MM.1S (cell line): ENCODE measurements at regions not wholly inside any gene's neighbourhood (a gene's known extent, or its start where the extent isn't known, plus 50 kb on each side); places are given as distances from the start of the nearest gene placed in this dataset.

Experiments used
- DNase-seq: peaks from one replicate; pipeline ENCODE4 v3.0.0-alpha.2; 2015
- H2AFZ ChIP-seq: fragments of 300-600 bp; sonication (generic); 2 replicates; pipeline ENCODE4 v1.6.0; 2016; ENCODE audit warnings: antibody characterized with exemption, low read length
- H3F3A ChIP-seq: fragments of 300-600 bp; sonication (generic); 2 replicates; pipeline ENCODE4 v1.6.1; 2016; ENCODE audit warnings: mild to moderate bottlenecking, antibody characterized with exemption, low read length, moderate library complexity, mixed read lengths; ENCODE audit not compliant: insufficient read depth
- H3K27ac ChIP-seq: fragments of 300-600 bp; sonication (generic); 2 replicates; pipeline ENCODE4 v1.5.1; 2016; ENCODE audit warnings: mild to moderate bottlenecking, low read length
- H3K27me3 ChIP-seq: fragments of 300-600 bp; sonication (generic); replicated peaks from 2 replicates; pipeline ENCODE4 v1.6.0; 2016; ENCODE audit warnings: low read length; ENCODE audit not compliant: insufficient read depth
- H3K36me3 ChIP-seq: fragments of 300-600 bp; sonication (generic); replicated peaks from 2 replicates; pipeline ENCODE4 v1.6.1; 2016; ENCODE audit warnings: mild to moderate bottlenecking, low read length, mixed read lengths; ENCODE audit not compliant: insufficient read depth
- H3K4me1 ChIP-seq: fragments of 300-600 bp; sonication (generic); 2 replicates; pipeline ENCODE4 v1.6.1; 2016; ENCODE audit warnings: low read length, mixed read lengths
- H3K4me2 ChIP-seq: fragments of 300-600 bp; sonication (generic); 2 replicates; pipeline ENCODE4 v1.6.0; 2016; ENCODE audit warnings: low read depth, low read length
- H3K4me3 ChIP-seq: fragments of 300-600 bp; sonication (generic); 2 replicates; pipeline ENCODE4 v1.5.1; 2016; ENCODE audit warnings: low read length, mixed read lengths
- H3K79me2 ChIP-seq: fragments of 300-600 bp; sonication (generic); 2 replicates; pipeline ENCODE4 v1.6.1; 2016; ENCODE audit warnings: mixed run types, low read length, mixed read lengths
- H3K9ac ChIP-seq: fragments of 300-600 bp; sonication (generic); 2 replicates; pipeline ENCODE4 v1.6.1; 2016; ENCODE audit warnings: low read length, mixed read lengths
- H3K9me2 ChIP-seq: fragments of 300-600 bp; sonication (generic); replicated peaks from 2 replicates; pipeline ENCODE4 v1.6.1; 2016; ENCODE audit warnings: mild to moderate bottlenecking, low read length, mixed read lengths; ENCODE audit not compliant: insufficient read depth
- H3K9me3 ChIP-seq: fragments of 300-600 bp; sonication (generic); replicated peaks from 2 replicates; pipeline ENCODE4 v1.6.1; 2016; ENCODE audit warnings: mild to moderate bottlenecking, low read length, mixed read lengths; ENCODE audit not compliant: insufficient read depth
- H4K20me1 ChIP-seq: fragments of 300-600 bp; sonication (generic); 2 replicates; pipeline ENCODE4 v1.6.1; 2016; ENCODE audit warnings: mild to moderate bottlenecking, low read length, moderate library complexity, mixed read lengths; ENCODE audit not compliant: insufficient read depth
- EZH2 ChIP-seq: fragments of 300-600 bp; sonication (generic); optimal IDR thresholded peaks from 2 replicates; pipeline ENCODE3; 2017; ENCODE audit warnings: low read depth, mild to moderate bottlenecking, antibody characterized with exemption, low read length, mixed read lengths
- EZH2phosphoT487 ChIP-seq: fragments of 300-600 bp; sonication (generic); IDR thresholded peaks from 2 replicates; pipeline ENCODE4 v1.6.1; 2018; ENCODE audit warnings: antibody characterized with exemption, low read length
- TF ChIP-seq, protein P1 (sequence below): fragments of 300-600 bp; sonication (generic); IDR thresholded peaks from 2 replicates; pipeline ENCODE4 v1.5.1; 2016; ENCODE audit warnings: antibody characterized with exemption, low read length, mixed read lengths

DNA sequence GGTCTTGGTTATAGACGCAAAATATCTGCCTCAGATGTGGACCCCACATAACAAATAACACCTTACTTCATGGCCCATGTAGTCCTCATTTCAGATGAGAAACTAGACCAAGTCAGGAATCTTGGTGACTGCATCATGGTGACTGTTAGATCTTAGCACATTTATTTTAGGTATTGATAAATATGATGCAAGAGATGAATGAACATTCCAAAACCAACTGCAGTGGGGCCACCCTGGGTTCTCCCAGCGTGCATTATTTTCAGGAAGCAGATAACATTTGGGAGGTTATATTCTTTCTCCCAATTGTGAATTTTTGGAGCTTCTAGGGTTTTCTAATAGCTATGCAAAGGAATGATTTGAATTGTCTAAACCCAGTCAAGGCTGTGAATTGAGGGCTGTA is 55.2 kb upstream of the PTGR2 start:
- no peak overlapping the region for H3K27ac ChIP-seq
- H3K4me1 ChIP-seq = peaks cover 12% of the 10 kb centered on the region; the same call in 1 of the 2 replicates
- TF ChIP-seq EZH2 = no peak
- TF ChIP-seq, protein P1, sequence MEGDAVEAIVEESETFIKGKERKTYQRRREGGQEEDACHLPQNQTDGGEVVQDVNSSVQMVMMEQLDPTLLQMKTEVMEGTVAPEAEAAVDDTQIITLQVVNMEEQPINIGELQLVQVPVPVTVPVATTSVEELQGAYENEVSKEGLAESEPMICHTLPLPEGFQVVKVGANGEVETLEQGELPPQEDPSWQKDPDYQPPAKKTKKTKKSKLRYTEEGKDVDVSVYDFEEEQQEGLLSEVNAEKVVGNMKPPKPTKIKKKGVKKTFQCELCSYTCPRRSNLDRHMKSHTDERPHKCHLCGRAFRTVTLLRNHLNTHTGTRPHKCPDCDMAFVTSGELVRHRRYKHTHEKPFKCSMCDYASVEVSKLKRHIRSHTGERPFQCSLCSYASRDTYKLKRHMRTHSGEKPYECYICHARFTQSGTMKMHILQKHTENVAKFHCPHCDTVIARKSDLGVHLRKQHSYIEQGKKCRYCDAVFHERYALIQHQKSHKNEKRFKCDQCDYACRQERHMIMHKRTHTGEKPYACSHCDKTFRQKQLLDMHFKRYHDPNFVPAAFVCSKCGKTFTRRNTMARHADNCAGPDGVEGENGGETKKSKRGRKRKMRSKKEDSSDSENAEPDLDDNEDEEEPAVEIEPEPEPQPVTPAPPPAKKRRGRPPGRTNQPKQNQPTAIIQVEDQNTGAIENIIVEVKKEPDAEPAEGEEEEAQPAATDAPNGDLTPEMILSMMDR = no peak
- TF ChIP-seq EZH2phosphoT487 = no peak
- H3K36me3 ChIP-seq = no peaks in the 10 kb centered on the region
- H3K9me2 ChIP-seq = no peaks in the 10 kb centered on the region
- H3K9me3 ChIP-seq = no peaks in the 10 kb centered on the region
- no peaks in the 10 kb centered on the region for H3K79me2 ChIP-seq
- no peak overlapping the region for H3K9ac ChIP-seq
- no peak overlapping the region for H3K4me3 ChIP-seq
- no peak for DNase-seq
- H3K4me2 ChIP-seq = no peak overlapping the region
- no peaks in the 10 kb centered on the region for H4K20me1 ChIP-seq
- no peak overlapping the region for H2AFZ ChIP-seq
- no peaks in the 10 kb centered on the region for H3K27me3 ChIP-seq
- H3F3A ChIP-seq = 0 out of 2 replicates have a peak, but pooled peaks cover 3% of the 10 kb centered on the region

DNA sequence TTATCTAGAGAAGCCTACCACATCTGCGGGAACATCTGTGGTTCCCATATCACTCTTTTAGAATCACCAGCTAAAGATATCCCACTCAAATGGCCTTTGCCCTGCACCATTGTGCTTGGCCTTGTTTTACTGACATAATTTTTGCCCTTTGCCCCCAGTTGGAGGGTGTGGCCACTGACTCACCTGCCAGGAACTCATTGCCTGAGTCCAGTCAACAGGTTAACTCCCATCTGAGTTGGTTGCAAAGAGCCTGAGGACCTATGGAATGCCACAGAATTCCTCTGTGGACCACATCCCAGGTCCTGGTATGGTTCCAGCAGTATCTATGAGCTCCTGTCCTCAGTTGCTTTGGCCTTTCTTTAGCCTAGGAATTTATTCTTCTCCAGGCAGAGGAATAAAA is 55.7 kb upstream of the PTGR2 start:
- Histone ChIP-seq H3K4me3 (no peak overlapping the region), H3K79me2 (no peaks in the 10 kb centered on the region), H3F3A (0 out of 2 replicates have a peak, but pooled peaks cover 3% of the 10 kb centered on the region), H3K27ac (no peak overlapping the region), H3K4me1 (peaks cover 12% of the 10 kb centered on the region; the same call in 1 of the 2 replicates), H3K4me2 (no peak overlapping the region), H3K9me2 (no peaks in the 10 kb centered on the region), H3K27me3 (no peaks in the 10 kb centered on the region), H4K20me1 (no peaks in the 10 kb centered on the region), H2AFZ (no peak overlapping the region), H3K9me3 (no peaks in the 10 kb centered on the region), H3K9ac (no peak overlapping the region), H3K36me3 (no peaks in the 10 kb centered on the region)
- TF ChIP-seq, protein P1 = no peak
- TF ChIP-seq EZH2phosphoT487 (no peak), EZH2 (no peak)
- DNase-seq = no peak

DNA sequence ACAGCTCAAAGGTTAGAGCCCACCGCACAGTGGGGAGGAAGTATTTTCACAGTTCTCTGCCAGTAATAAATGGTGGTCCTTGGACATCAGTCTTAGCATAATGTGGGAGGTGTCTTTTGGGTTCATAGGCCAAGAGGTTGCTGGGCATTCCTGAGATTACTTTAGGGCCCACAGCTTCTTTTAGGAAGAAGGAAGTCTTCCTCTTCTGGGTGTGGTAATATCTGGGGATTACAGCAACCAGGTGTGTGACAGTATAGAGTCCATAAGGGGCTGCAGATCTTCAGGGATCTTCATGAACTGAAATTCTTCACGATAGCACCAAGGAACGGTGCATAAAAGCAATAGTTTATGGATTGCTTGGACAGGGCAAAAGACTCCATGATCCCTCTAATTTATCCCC is 56.2 kb upstream of the PTGR2 start:
- Histone ChIP-seq H3K27me3 (no peaks in the 10 kb centered on the region), H3K9me3 (no peaks in the 10 kb centered on the region), H3F3A (0 out of 2 replicates have a peak, but pooled peaks cover 3% of the 10 kb centered on the region), H3K79me2 (no peaks in the 10 kb centered on the region), H2AFZ (no peak overlapping the region), H3K9me2 (no peaks in the 10 kb centered on the region), H3K4me3 (no peak overlapping the region), H3K27ac (no peak overlapping the region), H3K4me2 (no peak overlapping the region), H3K36me3 (no peaks in the 10 kb centered on the region), H3K9ac (no peak overlapping the region), H4K20me1 (no peaks in the 10 kb centered on the region), H3K4me1 (peaks cover 12% of the 10 kb centered on the region; the same call in 1 of the 2 replicates)
- no peak for TF ChIP-seq EZH2phosphoT487
- no peak for TF ChIP-seq EZH2
- TF ChIP-seq, protein P1 = no peak
- no peak for DNase-seq
